Ascending aorta (tissue), 2 donors: ENCODE measurements at regions not wholly inside any gene's neighbourhood (a gene's known extent, or its start where the extent isn't known, plus 50 kb on each side); places are given as distances from the start of the nearest gene placed in this dataset.

Experiments
- DNase-seq, 2 donors: peaks; one replicate each; pipeline ENCODE4 v3.0.0-alpha.2; 2019; ENCODE audit warnings: low spot score in 2 of 2
- H3K27ac ChIP-seq, 2 donors: fragments of 200-600 bp; sonication (generic); one replicate each; pipeline ENCODE4 v1.5.1; 2016 to 2017; ENCODE audit warnings: mild to moderate bottlenecking in 1 of 2
- H3K27me3 ChIP-seq: fragments of 200-600 bp; sonication (generic); one replicate; pipeline ENCODE4 v1.5.1; 2017
- H3K36me3 ChIP-seq, 2 donors: fragments of 200-600 bp; sonication (generic); one replicate each; pipeline ENCODE4 v1.5.1; 2016
- H3K4me1 ChIP-seq, 2 donors: fragments of 200-600 bp; sonication (generic); one replicate each; pipeline ENCODE4 v1.5.1; 2016 to 2017; ENCODE audit warnings: mild to moderate bottlenecking in 1 of 2
- H3K4me3 ChIP-seq, 2 donors: fragments of 200-600 bp; sonication (generic); one replicate each; pipeline ENCODE4 v1.5.1; 2016 to 2017; ENCODE audit warnings: mild to moderate bottlenecking in 1 of 2
- H3K9me3 ChIP-seq, 2 donors: fragments of 200-600 bp; sonication (generic); one replicate each; pipeline ENCODE4 v1.5.1; 2016
- CTCF ChIP-seq, 3 experiments: fragments of 200-600 bp in 2 of 3; fragments of 450-650 bp in 1 of 3; sonication (generic) in 2 of 3; IDR thresholded peaks; one replicate each; pipeline ENCODE4 v1.5.1; 2016 to 2019; ENCODE audit warnings: antibody characterized with exemption in 3 of 3, mild to moderate bottlenecking in 1 of 3, moderate library complexity in 1 of 3
- intact Hi-C: fragments of 100-400 bp; cut with DNase I; formaldehyde crosslinking; loops from one replicate; pipeline ENCODE4 v1.15.1; 2023

- H3K4me3 ChIP-seq = no peak overlapping the region
- H3K27me3 ChIP-seq = no peaks in the 10 kb centered on the region
- intact Hi-C loops = no loop called here
- no peaks in the 10 kb centered on the region for H3K36me3 ChIP-seq
- no peak for TF ChIP-seq CTCF (IDR thresholded peaks at IDR 0.05)
- H3K27ac ChIP-seq = no peak overlapping the region
- H3K4me1 ChIP-seq = no peaks in the 10 kb centered on the region
- H3K9me3 ChIP-seq = no peaks in the 10 kb centered on the region
- DNase-seq = no peak
Measured at GRCh38 chr2:34737146-34737545, 1138.0 kb upstream of the FAM98A start.

GRCh38 chr2:34736482-34736881 lies 1137.4 kb upstream of the FAM98A start:
- DNase-seq = no peak
- intact Hi-C loops = no loop called here
- H3K27ac ChIP-seq = no peak overlapping the region
- no peaks in the 10 kb centered on the region for H3K27me3 ChIP-seq
- no peaks in the 10 kb centered on the region for H3K4me1 ChIP-seq
- no peak for TF ChIP-seq CTCF (IDR thresholded peaks at IDR 0.05)
- H3K36me3 ChIP-seq = no peaks in the 10 kb centered on the region
- H3K9me3 ChIP-seq = no peaks in the 10 kb centered on the region
- H3K4me3 ChIP-seq = no peak overlapping the region

- intact Hi-C loops = no loop called here
- H3K4me1 ChIP-seq = no peaks in the 10 kb centered on the region
- no peak overlapping the region for H3K27ac ChIP-seq
- no peaks in the 10 kb centered on the region for H3K36me3 ChIP-seq
- no peaks in the 10 kb centered on the region for H3K9me3 ChIP-seq
- DNase-seq = no peak
- no peak for TF ChIP-seq CTCF (IDR thresholded peaks at IDR 0.05)
- H3K4me3 ChIP-seq = no peak overlapping the region
- no peaks in the 10 kb centered on the region for H3K27me3 ChIP-seq
Measured at GRCh38 chr2:34734662-34735061, 1135.6 kb upstream of the FAM98A start.

GRCh38 chr2:34734042-34734441 lies 1134.9 kb upstream of the FAM98A start:
- TF ChIP-seq CTCF (IDR thresholded peaks at IDR 0.05) = no peak
- no peak for DNase-seq
- Histone ChIP-seq H3K27ac (no peak overlapping the region), H3K4me3 (no peak overlapping the region), H3K9me3 (no peaks in the 10 kb centered on the region), H3K27me3 (no peaks in the 10 kb centered on the region), H3K36me3 (no peaks in the 10 kb centered on the region), H3K4me1 (no peaks in the 10 kb centered on the region)
- intact Hi-C loops = no loop called here

GRCh38 chr2:34731292-34731691 lies 1132.2 kb upstream of the FAM98A start:
- intact Hi-C loops = no loop called here
- H3K27ac ChIP-seq = no peak overlapping the region
- no peak for TF ChIP-seq CTCF (IDR thresholded peaks at IDR 0.05)
- H3K4me1 ChIP-seq = no peaks in the 10 kb centered on the region
- H3K4me3 ChIP-seq = no peak overlapping the region
- no peak for DNase-seq
- H3K27me3 ChIP-seq = no peaks in the 10 kb centered on the region
- H3K9me3 ChIP-seq = no peaks in the 10 kb centered on the region
- H3K36me3 ChIP-seq = no peaks in the 10 kb centered on the region

- H3K4me1 ChIP-seq = no peaks in the 10 kb centered on the region
- no peak overlapping the region for H3K27ac ChIP-seq
- no peak overlapping the region for H3K4me3 ChIP-seq
- no peak for TF ChIP-seq CTCF (IDR thresholded peaks at IDR 0.05)
- DNase-seq = no peak
- no peaks in the 10 kb centered on the region for H3K36me3 ChIP-seq
- intact Hi-C loops = no loop called here
- H3K9me3 ChIP-seq = no peaks in the 10 kb centered on the region
- H3K27me3 ChIP-seq = no peaks in the 10 kb centered on the region
Measured at GRCh38 chr2:34729845-34730244, 1130.7 kb upstream of the FAM98A start.
